Epithelial cell of esophagus (primary cell): ENCODE measurements at regions not wholly inside any gene's neighbourhood (a gene's known extent, or its start where the extent isn't known, plus 50 kb on each side); places are given as distances from the start of the nearest gene placed in this dataset.

ENCODE experiments used
- DNase-seq: peaks from one replicate; pipeline ENCODE4 v3.0.0; 2010; ENCODE audit warnings: low read depth
- H3K4me3 ChIP-seq: 2 replicates; pipeline ENCODE4 v1.5.1; 2011; ENCODE audit warnings: mild to moderate bottlenecking, low read length, control low read depth
- TF ChIP-seq, protein P1 (sequence below): IDR thresholded peaks from 2 replicates; pipeline ENCODE4 v1.5.1; 2011; ENCODE audit warnings: low read depth, mild to moderate bottlenecking, low read length, control low read depth, inconsistent platforms; ENCODE audit not compliant: insufficient read depth; ENCODE audit errors: missing control alignments

DNA sequence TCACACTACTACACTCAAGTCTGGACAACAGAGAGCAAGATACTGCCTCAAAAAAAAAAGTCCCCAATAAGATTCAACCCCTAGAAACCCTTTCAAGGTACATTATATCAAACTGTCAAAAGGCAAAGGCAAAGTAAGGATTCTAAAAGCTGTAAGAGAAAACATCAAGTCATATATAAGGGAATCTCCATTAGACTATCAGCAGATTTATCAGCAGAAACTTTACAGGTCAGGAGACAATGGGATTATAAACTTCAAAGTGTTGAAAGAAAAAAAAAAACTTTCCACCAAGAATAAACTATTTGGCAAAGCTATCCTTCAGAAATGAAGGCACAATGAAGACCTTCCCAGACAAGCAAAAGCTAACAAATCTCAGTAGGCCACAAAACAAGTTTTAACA, 63.5 kb upstream of the DMRT1 start:
- TF ChIP-seq, protein P1, sequence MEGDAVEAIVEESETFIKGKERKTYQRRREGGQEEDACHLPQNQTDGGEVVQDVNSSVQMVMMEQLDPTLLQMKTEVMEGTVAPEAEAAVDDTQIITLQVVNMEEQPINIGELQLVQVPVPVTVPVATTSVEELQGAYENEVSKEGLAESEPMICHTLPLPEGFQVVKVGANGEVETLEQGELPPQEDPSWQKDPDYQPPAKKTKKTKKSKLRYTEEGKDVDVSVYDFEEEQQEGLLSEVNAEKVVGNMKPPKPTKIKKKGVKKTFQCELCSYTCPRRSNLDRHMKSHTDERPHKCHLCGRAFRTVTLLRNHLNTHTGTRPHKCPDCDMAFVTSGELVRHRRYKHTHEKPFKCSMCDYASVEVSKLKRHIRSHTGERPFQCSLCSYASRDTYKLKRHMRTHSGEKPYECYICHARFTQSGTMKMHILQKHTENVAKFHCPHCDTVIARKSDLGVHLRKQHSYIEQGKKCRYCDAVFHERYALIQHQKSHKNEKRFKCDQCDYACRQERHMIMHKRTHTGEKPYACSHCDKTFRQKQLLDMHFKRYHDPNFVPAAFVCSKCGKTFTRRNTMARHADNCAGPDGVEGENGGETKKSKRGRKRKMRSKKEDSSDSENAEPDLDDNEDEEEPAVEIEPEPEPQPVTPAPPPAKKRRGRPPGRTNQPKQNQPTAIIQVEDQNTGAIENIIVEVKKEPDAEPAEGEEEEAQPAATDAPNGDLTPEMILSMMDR: no peak
- DNase-seq: no peak
- no peak overlapping the region for H3K4me3 ChIP-seq

DNA sequence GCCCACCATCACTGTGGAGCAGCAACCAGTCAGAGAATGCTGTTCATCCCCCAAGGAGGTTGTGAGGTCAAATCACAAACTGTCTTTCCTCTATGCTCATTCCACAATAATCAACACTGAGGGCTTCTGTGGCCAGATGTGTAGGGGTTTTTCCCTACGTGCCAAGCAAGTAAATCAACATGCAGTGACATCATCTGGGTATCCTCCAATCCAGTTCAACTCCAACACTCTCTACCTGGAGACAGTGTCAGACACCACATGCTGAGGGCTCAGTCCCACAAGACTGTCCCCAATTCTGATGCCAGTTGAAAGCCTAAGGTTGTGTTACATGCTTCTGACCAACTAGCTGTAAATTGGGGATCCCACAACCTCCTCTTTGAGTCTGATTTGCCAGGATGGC, 57.3 kb upstream of the DMRT1 start:
- TF ChIP-seq, protein P1: no peak
- H3K4me3 ChIP-seq: no peak overlapping the region
- DNase-seq: peak; percentile 50

DNA sequence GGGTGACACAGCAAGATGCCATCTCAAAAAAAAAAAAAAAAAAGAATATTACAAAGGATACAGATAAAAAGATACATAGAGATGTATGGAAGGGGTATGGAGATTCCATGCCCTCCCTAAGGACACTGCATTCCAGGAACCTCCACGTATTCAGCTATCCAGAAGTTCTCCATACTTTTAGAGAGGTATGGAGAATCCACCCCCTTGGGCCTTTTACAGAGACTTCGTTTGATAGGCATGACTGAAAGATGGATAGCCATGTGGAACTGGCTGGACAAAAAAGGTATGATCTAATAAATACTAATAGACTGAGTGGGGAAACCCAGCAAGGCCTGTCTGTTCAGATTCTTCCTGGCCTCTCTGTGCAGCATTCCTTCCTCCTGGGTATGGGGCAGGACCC, 56.6 kb upstream of the DMRT1 start:
- TF ChIP-seq, protein P1: no peak
- no peak overlapping the region for H3K4me3 ChIP-seq
- peak; percentile 44 for DNase-seq

DNA sequence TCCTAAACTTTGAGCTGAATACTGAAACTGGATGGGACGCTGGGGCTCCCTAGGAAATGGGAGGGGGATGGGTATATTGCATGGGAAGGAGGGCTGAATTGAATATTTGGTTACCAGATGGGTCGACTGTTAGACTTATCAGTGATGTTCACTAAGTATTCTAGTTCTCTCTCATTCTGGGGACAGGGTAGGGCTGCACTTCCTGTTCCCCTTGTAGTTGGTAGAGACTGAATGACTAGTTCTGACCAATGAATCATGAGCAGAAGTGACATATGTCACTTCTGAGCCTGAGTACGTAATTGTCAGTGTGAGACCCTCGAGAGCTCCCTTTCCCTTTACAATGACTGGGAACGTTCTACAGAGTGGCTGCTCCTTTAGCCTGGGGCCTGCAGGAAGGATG, 55.5 kb upstream of the DMRT1 start:
- H3K4me3 ChIP-seq: no peak overlapping the region
- DNase-seq: no peak
- TF ChIP-seq, protein P1: no peak

DNA sequence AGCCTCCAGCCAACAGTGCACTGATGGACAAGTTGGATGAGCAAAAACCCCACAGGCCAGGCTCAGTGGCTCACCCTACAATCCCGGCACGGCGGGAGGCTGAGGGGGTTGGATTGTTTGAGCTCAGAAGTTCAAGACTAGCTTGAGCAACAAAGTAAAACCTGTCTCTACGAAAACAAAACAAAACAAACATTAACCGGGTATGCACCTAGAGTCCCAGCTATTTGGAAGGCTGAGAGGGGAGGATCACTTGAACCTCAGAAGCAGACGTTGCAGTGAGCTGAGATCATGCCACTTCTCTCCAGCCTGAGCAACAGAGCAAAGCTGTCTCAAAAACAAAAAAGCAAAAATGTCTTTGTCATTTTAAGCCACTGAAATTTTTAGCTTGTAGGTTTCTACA, 55.1 kb upstream of the DMRT1 start:
- no peak overlapping the region for H3K4me3 ChIP-seq
- DNase-seq: no peak
- TF ChIP-seq, protein P1: no peak

DNA sequence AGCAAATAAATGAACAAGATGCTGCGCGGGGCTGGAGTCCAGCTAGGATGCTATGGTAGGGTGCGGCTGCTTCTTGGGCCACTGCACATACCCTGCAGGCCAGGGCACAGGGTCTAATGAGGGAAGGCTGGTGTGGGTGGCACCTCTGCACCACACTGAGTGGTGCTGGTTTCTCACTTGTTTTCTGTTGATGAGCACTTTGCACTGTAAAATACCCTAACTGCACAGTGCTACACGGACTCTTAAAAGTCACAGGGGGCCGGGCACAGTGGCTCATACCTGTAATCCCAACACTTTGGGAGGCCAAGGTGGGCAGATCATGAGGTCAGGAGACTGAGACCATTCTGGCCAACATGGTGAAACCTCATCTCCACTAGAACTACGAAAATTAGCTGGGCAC, 52.7 kb upstream of the DMRT1 start:
- DNase-seq: no peak
- TF ChIP-seq, protein P1: no peak
- no peak overlapping the region for H3K4me3 ChIP-seq
